Stimulated activated CD4-positive, alpha-beta T cell treated with anti-CD3 and anti-CD28 coated beads, Interleukin-4, amount 100 ng/mL, for 48 hours (primary cell): ENCODE measurements at regions not wholly inside any gene's neighbourhood (a gene's known extent, or its start where the extent isn't known, plus 50 kb on each side); places are given as distances from the start of the nearest gene placed in this dataset.
"Not testable (repeated sequence)": the region's sequence is repeated elsewhere in the genome, so short reads cannot be mapped to it uniquely, and the experiment has no call there.

Experiments
- DNase-seq, 2 donors: peaks; one replicate each; pipeline ENCODE4 v3.0.0-alpha.2; 2020; ENCODE audit warnings: low read depth in 2 of 2

- DNase-seq = no peak
Observed at GRCh38 chr2:184993746-184994145, 395.4 kb downstream of the ZNF804A start.

GRCh38 chr2:185006481-185006880 is 408.2 kb downstream of the ZNF804A start:
- no peak for DNase-seq

GRCh38 chr2:185012643-185013042 is 414.3 kb downstream of the ZNF804A start:
- DNase-seq = no peak

- DNase-seq = no peak
Observed at GRCh38 chr2:185014076-185014475, 415.7 kb downstream of the ZNF804A start.

GRCh38 chr2:185025891-185026290 is 427.6 kb downstream of the ZNF804A start:
- DNase-seq = not testable (repeated sequence)

GRCh38 chr2:185035906-185036305 is 437.6 kb downstream of the ZNF804A start:
- no peak for DNase-seq

GRCh38 chr2:185044323-185044874 is 446.1 kb downstream of the ZNF804A start:
- no peak for DNase-seq

- DNase-seq = no peak
Observed at GRCh38 chr2:185050804-185051203, 452.5 kb downstream of the ZNF804A start.

- no peak for DNase-seq
Observed at GRCh38 chr2:185063761-185064160, 465.4 kb downstream of the ZNF804A start.

- DNase-seq = no peak
Observed at GRCh38 chr2:185066128-185066527, 467.8 kb downstream of the ZNF804A start.

- no peak for DNase-seq
Observed at GRCh38 chr2:185069107-185069506, 470.8 kb downstream of the ZNF804A start.

- DNase-seq = no peak
Observed at GRCh38 chr2:185074156-185074555, 475.8 kb downstream of the ZNF804A start.

GRCh38 chr2:185082749-185083148 is 484.4 kb downstream of the ZNF804A start:
- no peak for DNase-seq

- no peak for DNase-seq
Observed at GRCh38 chr2:185108588-185108987, 510.3 kb downstream of the ZNF804A start.

GRCh38 chr2:185127412-185127811 is 529.1 kb downstream of the ZNF804A start:
- DNase-seq = no peak

- DNase-seq = no peak
Observed at GRCh38 chr2:185128346-185128745, 530.0 kb downstream of the ZNF804A start.

GRCh38 chr2:185128996-185129395 is 530.7 kb downstream of the ZNF804A start:
- DNase-seq = no peak

GRCh38 chr2:185130685-185131084 is 532.4 kb downstream of the ZNF804A start:
- no peak for DNase-seq

GRCh38 chr2:185132501-185133041 is 534.2 kb downstream of the ZNF804A start:
- DNase-seq = no peak

- no peak for DNase-seq
Observed at GRCh38 chr2:185137700-185138099, 539.4 kb downstream of the ZNF804A start.

GRCh38 chr2:185142677-185143076 is 544.3 kb downstream of the ZNF804A start:
- DNase-seq = no peak

GRCh38 chr2:185144159-185144919 is 546.0 kb downstream of the ZNF804A start:
- DNase-seq = no peak
